Testis (tissue), 2 donors: ENCODE measurements at regions not wholly inside any gene's neighbourhood (a gene's known extent, or its start where the extent isn't known, plus 50 kb on each side); places are given as distances from the start of the nearest gene placed in this dataset.

Experiments used
- POLR2A ChIP-seq: fragments of 450-650 bp; IDR thresholded peaks from one replicate; pipeline ENCODE4 v1.6.1; 2017; ENCODE audit warnings: antibody characterized with exemption, mild to moderate bottlenecking, moderate library complexity
- TF ChIP-seq, protein P1 (sequence below), 3 experiments: fragments of 450-650 bp in 2 of 3; fragments of 200-600 bp in 1 of 3; sonication (generic) in 1 of 3; IDR thresholded peaks; one replicate each; pipeline ENCODE4 v1.5.1; 2016 to 2019; ENCODE audit warnings: antibody characterized with exemption in 3 of 3, mild to moderate bottlenecking in 2 of 3, moderate library complexity in 1 of 3

DNA sequence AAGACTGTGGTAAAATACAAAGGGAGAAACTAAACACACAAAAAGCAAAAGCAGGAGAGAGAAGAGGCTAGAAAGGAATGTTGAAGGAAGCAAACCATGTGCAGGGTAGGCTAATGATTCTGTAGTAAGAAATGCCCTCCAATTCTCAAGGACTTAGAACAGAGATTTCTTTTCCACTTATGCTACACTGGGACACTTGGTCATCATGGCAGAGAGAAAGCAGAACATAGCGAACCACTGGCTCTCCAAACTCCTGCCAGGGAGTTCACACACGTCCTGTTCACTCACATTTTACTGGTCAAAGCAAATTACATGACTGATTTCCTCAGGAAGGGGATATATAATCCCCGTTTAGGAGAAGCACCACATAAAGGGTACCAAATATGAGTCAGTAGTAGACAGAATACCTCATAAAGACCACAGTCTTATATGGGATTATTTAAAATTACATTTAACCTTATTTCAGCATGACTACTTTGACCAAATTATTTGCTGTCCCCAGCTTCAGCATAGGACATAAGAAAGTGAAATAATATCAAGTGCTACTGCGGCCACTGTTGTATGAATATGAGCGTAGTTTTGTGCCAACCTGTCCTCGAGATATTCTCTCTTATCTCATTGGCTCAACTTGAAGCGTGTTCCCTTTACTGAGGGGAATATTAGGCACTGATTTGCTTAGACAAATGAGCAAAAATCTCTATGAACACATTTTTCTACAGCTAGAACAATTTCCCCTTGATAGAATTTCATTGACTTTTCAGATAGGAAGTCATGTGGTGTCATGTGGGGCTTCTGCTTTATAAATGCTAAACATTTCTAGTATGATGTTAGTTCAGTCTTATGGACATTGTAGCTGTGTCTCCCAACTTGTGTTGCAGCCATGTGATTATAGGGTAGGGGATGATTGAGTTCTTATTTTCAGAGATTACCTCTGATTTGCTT lies 81.7 kb downstream of the FAM161A start:
- TF ChIP-seq, protein P1, sequence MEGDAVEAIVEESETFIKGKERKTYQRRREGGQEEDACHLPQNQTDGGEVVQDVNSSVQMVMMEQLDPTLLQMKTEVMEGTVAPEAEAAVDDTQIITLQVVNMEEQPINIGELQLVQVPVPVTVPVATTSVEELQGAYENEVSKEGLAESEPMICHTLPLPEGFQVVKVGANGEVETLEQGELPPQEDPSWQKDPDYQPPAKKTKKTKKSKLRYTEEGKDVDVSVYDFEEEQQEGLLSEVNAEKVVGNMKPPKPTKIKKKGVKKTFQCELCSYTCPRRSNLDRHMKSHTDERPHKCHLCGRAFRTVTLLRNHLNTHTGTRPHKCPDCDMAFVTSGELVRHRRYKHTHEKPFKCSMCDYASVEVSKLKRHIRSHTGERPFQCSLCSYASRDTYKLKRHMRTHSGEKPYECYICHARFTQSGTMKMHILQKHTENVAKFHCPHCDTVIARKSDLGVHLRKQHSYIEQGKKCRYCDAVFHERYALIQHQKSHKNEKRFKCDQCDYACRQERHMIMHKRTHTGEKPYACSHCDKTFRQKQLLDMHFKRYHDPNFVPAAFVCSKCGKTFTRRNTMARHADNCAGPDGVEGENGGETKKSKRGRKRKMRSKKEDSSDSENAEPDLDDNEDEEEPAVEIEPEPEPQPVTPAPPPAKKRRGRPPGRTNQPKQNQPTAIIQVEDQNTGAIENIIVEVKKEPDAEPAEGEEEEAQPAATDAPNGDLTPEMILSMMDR (IDR thresholded peaks at IDR 0.05) = no peak
- TF ChIP-seq POLR2A = no peak
